Parathyroid adenoma (tissue), 2 donors: ENCODE measurements at regions not wholly inside any gene's neighbourhood (a gene's known extent, or its start where the extent isn't known, plus 50 kb on each side); places are given as distances from the start of the nearest gene placed in this dataset.

Source experiments
- H2AFZ ChIP-seq: fragments of 300-600 bp; sonication (generic); one replicate; pipeline ENCODE4 v1.7.0; 2017; ENCODE audit warnings: antibody characterized with exemption, mild to moderate bottlenecking
- H3K27ac ChIP-seq: fragments of 300-600 bp; sonication (generic); one replicate; pipeline ENCODE4 v1.7.0; 2017
- H3K27me3 ChIP-seq: fragments of 300-600 bp; sonication (generic); one replicate; pipeline ENCODE4 v1.7.0; 2017; ENCODE audit warnings: low read length; ENCODE audit not compliant: control insufficient read depth, insufficient read depth
- H3K36me3 ChIP-seq: fragments of 300-600 bp; sonication (generic); one replicate; pipeline ENCODE4 v1.7.0; 2017; ENCODE audit warnings: low read length; ENCODE audit not compliant: control insufficient read depth, insufficient read depth
- H3K4me1 ChIP-seq: fragments of 300-600 bp; sonication (generic); one replicate; pipeline ENCODE4 v1.7.0; 2017; ENCODE audit warnings: control low read depth
- H3K4me2 ChIP-seq: fragments of 300-600 bp; sonication (generic); one replicate; pipeline ENCODE4 v1.7.0; 2017; ENCODE audit warnings: low read length
- H3K4me3 ChIP-seq: fragments of 300-600 bp; sonication (generic); one replicate; pipeline ENCODE4 v1.7.0; 2017; ENCODE audit warnings: low read depth, low read length
- H3K79me2 ChIP-seq: fragments of 300-600 bp; sonication (generic); one replicate; pipeline ENCODE4 v1.7.0; 2017; ENCODE audit warnings: control low read depth
- H3K9ac ChIP-seq: fragments of 300-600 bp; sonication (generic); one replicate; pipeline ENCODE4 v1.7.0; 2017; ENCODE audit warnings: mild to moderate bottlenecking
- H3K9me3 ChIP-seq: fragments of 300-600 bp; sonication (generic); one replicate; pipeline ENCODE4 v1.7.0; 2017; ENCODE audit warnings: low read length; ENCODE audit not compliant: control insufficient read depth
- CTCF ChIP-seq: fragments of 300-600 bp; sonication (generic); IDR thresholded peaks from one replicate; pipeline ENCODE4 v1.7.0; 2017; ENCODE audit warnings: antibody characterized with exemption, mild to moderate bottlenecking
- donor health status: primary hyperparathyroidism.

- TF ChIP-seq CTCF, result no peak
- no peak overlapping the region for H3K4me2 ChIP-seq
- no peak overlapping the region for H3K27ac ChIP-seq
- no peaks in the 10 kb centered on the region for H3K36me3 ChIP-seq
- no peaks in the 10 kb centered on the region for H3K27me3 ChIP-seq
- H3K9ac ChIP-seq, result no peak overlapping the region
- no peak overlapping the region for H3K4me3 ChIP-seq
- no peaks in the 10 kb centered on the region for H3K79me2 ChIP-seq
- no peaks in the 10 kb centered on the region for H3K9me3 ChIP-seq
- no peaks in the 10 kb centered on the region for H3K4me1 ChIP-seq
- H2AFZ ChIP-seq, result no peak overlapping the region
These were observed 244.0 kb upstream of the RBMY1B start for GRCh38 chrY:21267164-21267563.

- Histone ChIP-seq H3K4me1 (no peaks in the 10 kb centered on the region), H3K4me2 (no peak overlapping the region), H3K9ac (no peak overlapping the region), H2AFZ (no peak overlapping the region), H3K27ac (no peak overlapping the region), H3K4me3 (no peak overlapping the region), H3K79me2 (no peaks in the 10 kb centered on the region), H3K36me3 (no peaks in the 10 kb centered on the region), H3K27me3 (no peaks in the 10 kb centered on the region), H3K9me3 (no peaks in the 10 kb centered on the region)
- no peak for TF ChIP-seq CTCF
These were observed 223.4 kb upstream of the RBMY1B start for GRCh38 chrY:21287769-21288168.

- H3K9me3 ChIP-seq, result no peaks in the 10 kb centered on the region
- H2AFZ ChIP-seq, result no peak overlapping the region
- H3K9ac ChIP-seq, result no peak overlapping the region
- no peak overlapping the region for H3K4me3 ChIP-seq
- no peaks in the 10 kb centered on the region for H3K4me1 ChIP-seq
- no peak overlapping the region for H3K27ac ChIP-seq
- no peak overlapping the region for H3K4me2 ChIP-seq
- no peaks in the 10 kb centered on the region for H3K79me2 ChIP-seq
- no peaks in the 10 kb centered on the region for H3K36me3 ChIP-seq
- TF ChIP-seq CTCF, result no peak
- H3K27me3 ChIP-seq, result no peaks in the 10 kb centered on the region
These were observed 222.2 kb upstream of the RBMY1B start for GRCh38 chrY:21288908-21289307.

GRCh38 chrY:21295206-21295605 is 215.9 kb upstream of the RBMY1B start:
- Histone ChIP-seq H3K4me1 (no peaks in the 10 kb centered on the region), H3K27me3 (no peaks in the 10 kb centered on the region), H3K4me2 (no peak overlapping the region), H2AFZ (no peak overlapping the region), H3K9ac (no peak overlapping the region), H3K27ac (no peak overlapping the region), H3K4me3 (no peak overlapping the region), H3K79me2 (no peaks in the 10 kb centered on the region), H3K9me3 (no peaks in the 10 kb centered on the region), H3K36me3 (no peaks in the 10 kb centered on the region)
- no peak for TF ChIP-seq CTCF

GRCh38 chrY:21302278-21302677 is 208.9 kb upstream of the RBMY1B start:
- no peaks in the 10 kb centered on the region for H3K27me3 ChIP-seq
- H3K27ac ChIP-seq, result no peak overlapping the region
- no peaks in the 10 kb centered on the region for H3K9me3 ChIP-seq
- no peaks in the 10 kb centered on the region for H3K4me1 ChIP-seq
- no peak overlapping the region for H2AFZ ChIP-seq
- no peak overlapping the region for H3K4me2 ChIP-seq
- no peak overlapping the region for H3K9ac ChIP-seq
- no peak for TF ChIP-seq CTCF
- no peaks in the 10 kb centered on the region for H3K79me2 ChIP-seq
- no peak overlapping the region for H3K4me3 ChIP-seq
- no peaks in the 10 kb centered on the region for H3K36me3 ChIP-seq
